PC-3 (cell line): ENCODE measurements at regions not wholly inside any gene's neighbourhood (a gene's known extent, or its start where the extent isn't known, plus 50 kb on each side); places are given as distances from the start of the nearest gene placed in this dataset.
"Not testable (repeated sequence)": the region's sequence is repeated elsewhere in the genome, so short reads cannot be mapped to it uniquely, and the experiment has no call there.

Experiments
- ATAC-seq: fragments of 200-7000 bp; cut with Tn5 transposase; 2 replicates; pipeline ENCODE4 v1.9.1; 2020; ENCODE audit warnings: mild to moderate bottlenecking, moderate library complexity
- BruUV-seq: library from RNA; stranded (reverse); fragments of 400-500 nt; replicated peaks from 2 replicates; lab custom pipeline; 2021; lab: Mats Ljungman, UMichigan
- CTCF ChIA-PET: fragments of 300-600 bp; sonication (Branson Sonifier 250); formaldehyde crosslinking; loops from one replicate; lab custom pipeline; 2022; ENCODE audit warnings: antibody characterized with exemption; lab: Charles Lee
- POLR2A ChIA-PET: fragments of 300-600 bp; sonication (Branson Sonifier 250); formaldehyde crosslinking; loops from one replicate; lab custom pipeline; 2022; ENCODE audit warnings: antibody characterized with exemption; ENCODE audit not compliant: unreplicated experiment; lab: Charles Lee
- DNase-seq: peaks from one replicate; pipeline ENCODE4 v3.0.0-alpha.2; 2015
- H2AFZ ChIP-seq: fragments of 300-600 bp; sonication (generic); 2 replicates; pipeline ENCODE4 v1.6.0; 2016; ENCODE audit warnings: antibody characterized with exemption, low read length
- H3F3A ChIP-seq: fragments of 300-600 bp; sonication (generic); one replicate; pipeline ENCODE4 v1.6.0; 2017; ENCODE audit warnings: antibody characterized with exemption, low read length, control low read depth, mild to moderate bottlenecking; ENCODE audit not compliant: unreplicated experiment
- H3K27ac ChIP-seq: fragments of 300-600 bp; sonication (generic); 2 replicates; pipeline ENCODE4 v1.5.1; 2016; ENCODE audit warnings: mild to moderate bottlenecking, low read length
- H3K27me3 ChIP-seq: fragments of 300-600 bp; sonication (generic); 2 replicates; pipeline ENCODE4 v1.6.1; 2016; ENCODE audit warnings: low read length, mixed read lengths
- H3K36me3 ChIP-seq: fragments of 300-600 bp; sonication (generic); 2 replicates; pipeline ENCODE4 v1.6.1; 2016; ENCODE audit warnings: low read depth, mixed run types, low read length, mixed read lengths
- H3K4me1 ChIP-seq: fragments of 300-600 bp; sonication (generic); 2 replicates; pipeline ENCODE4 v1.5.1; 2016; ENCODE audit warnings: low read length; ENCODE audit not compliant: insufficient read depth
- H3K4me2 ChIP-seq: fragments of 300-600 bp; sonication (generic); 2 replicates; pipeline ENCODE4 v1.6.0; 2016; ENCODE audit warnings: low read length
- H3K4me3 ChIP-seq: fragments of 300-600 bp; sonication (generic); 2 replicates; pipeline ENCODE4 v1.5.1; 2016; ENCODE audit warnings: mild to moderate bottlenecking, low read length, mixed read lengths
- H3K79me2 ChIP-seq: fragments of 300-600 bp; sonication (generic); 2 replicates; pipeline ENCODE4 v1.6.1; 2017; ENCODE audit warnings: low read length, mixed read lengths
- H3K9ac ChIP-seq: fragments of 300-600 bp; sonication (generic); 2 replicates; pipeline ENCODE4 v1.6.0; 2016; ENCODE audit warnings: mild to moderate bottlenecking, low read length
- H3K9me2 ChIP-seq: fragments of 300-600 bp; sonication (generic); replicated peaks from 2 replicates; pipeline ENCODE4 v1.6.1; 2016; ENCODE audit warnings: mixed run types, low read length, mixed read lengths
- H3K9me3 ChIP-seq: fragments of 300-600 bp; sonication (generic); 2 replicates; pipeline ENCODE4 v1.6.1; 2016; ENCODE audit warnings: low read length, mixed read lengths
- H4K20me1 ChIP-seq: fragments of 300-600 bp; sonication (generic); 2 replicates; pipeline ENCODE4 v1.6.1; 2016; ENCODE audit warnings: low read length, mixed read lengths
- EZH2 ChIP-seq: fragments of 300-600 bp; sonication (generic); IDR thresholded peaks from one replicate; pipeline ENCODE4 v1.6.1; 2017; ENCODE audit warnings: antibody characterized with exemption, mild to moderate bottlenecking, low read length; ENCODE audit not compliant: unreplicated experiment
- EZH2phosphoT487 ChIP-seq: fragments of 300-600 bp; sonication (generic); IDR thresholded peaks from 2 replicates; pipeline ENCODE4 v1.6.1; 2018; ENCODE audit warnings: mild to moderate bottlenecking, antibody characterized with exemption, low read length, borderline replicate concordance
- intact Hi-C: fragments of 100-400 bp; cut with micrococcal nuclease; formaldehyde crosslinking; loops from 2 replicates; pipeline ENCODE4 v1.9.0; 2023
- TF ChIP-seq, protein P1 (sequence below): fragments of 300-600 bp; sonication (generic); conservative IDR thresholded peaks from 2 replicates; pipeline ENCODE4 v1.5.1; 2017; ENCODE audit warnings: antibody characterized with exemption, low read depth, mild to moderate bottlenecking, low read length

DNA sequence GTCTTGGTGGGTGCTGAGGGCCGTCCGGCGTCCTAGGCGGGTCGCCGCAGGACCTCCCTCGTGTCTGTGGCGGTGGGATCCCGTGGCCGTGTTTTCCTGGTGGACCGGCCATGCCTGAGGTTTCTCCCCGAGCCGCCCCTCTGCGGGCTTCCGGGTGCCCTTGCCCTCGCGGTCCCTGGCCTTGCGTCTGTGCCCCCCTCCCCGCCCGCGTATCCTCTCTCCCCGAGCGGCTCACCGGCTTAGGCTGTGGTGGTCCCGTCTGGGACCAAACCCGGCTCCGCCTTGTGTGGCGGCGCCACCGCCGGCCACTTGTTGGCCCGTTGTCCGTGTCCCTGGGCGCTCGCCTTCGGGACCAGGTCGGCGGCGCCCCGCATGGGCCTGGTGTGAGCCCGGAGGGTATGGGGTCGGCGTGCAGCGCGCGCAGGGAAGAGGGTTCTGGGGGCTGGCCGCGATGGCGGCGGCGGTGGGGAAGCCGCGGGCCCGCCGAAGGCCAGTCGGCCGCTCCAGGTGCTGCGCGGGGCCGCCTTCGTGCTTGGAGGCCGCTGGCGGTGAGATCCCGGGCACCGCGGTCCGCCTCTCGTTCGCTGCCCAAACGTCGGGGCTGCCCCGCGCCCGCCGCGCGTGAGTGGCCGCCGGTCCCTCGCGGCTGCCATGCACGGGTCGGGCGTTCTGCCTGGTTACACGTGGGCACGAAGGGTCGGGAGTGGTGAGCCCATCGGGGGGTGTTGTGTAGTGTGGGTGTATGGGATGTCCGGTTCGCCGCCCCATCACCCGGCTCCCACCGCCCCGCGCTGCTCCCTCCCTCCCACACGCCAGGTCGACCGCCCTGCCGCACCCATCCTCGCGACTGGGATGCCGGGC lies 3899.1 kb upstream of the OR11H1 start:
- Histone ChIP-seq H3K9ac (no peak overlapping the region), H3K27ac (no peak overlapping the region), H3K4me2 (no peak overlapping the region), H3K27me3 (no peaks in the 10 kb centered on the region), H3K9me3 (peaks cover 40% of the 10 kb centered on the region), H3K36me3 (no peaks in the 10 kb centered on the region), H2AFZ (no peak overlapping the region), H3F3A (no peaks in the 10 kb centered on the region), H4K20me1 (no peaks in the 10 kb centered on the region), H3K4me3 (no peak overlapping the region), H3K4me1 (no peaks in the 10 kb centered on the region), H3K9me2 (no peaks in the 10 kb centered on the region), H3K79me2 (no peaks in the 10 kb centered on the region)
- DNase-seq (no peak), ATAC-seq (no peak)
- CTCF ChIA-PET, result no interaction called here
- POLR2A ChIA-PET, result no interaction called here
- TF ChIP-seq EZH2 (no peak), EZH2phosphoT487 (no peak)
- TF ChIP-seq, protein P1, sequence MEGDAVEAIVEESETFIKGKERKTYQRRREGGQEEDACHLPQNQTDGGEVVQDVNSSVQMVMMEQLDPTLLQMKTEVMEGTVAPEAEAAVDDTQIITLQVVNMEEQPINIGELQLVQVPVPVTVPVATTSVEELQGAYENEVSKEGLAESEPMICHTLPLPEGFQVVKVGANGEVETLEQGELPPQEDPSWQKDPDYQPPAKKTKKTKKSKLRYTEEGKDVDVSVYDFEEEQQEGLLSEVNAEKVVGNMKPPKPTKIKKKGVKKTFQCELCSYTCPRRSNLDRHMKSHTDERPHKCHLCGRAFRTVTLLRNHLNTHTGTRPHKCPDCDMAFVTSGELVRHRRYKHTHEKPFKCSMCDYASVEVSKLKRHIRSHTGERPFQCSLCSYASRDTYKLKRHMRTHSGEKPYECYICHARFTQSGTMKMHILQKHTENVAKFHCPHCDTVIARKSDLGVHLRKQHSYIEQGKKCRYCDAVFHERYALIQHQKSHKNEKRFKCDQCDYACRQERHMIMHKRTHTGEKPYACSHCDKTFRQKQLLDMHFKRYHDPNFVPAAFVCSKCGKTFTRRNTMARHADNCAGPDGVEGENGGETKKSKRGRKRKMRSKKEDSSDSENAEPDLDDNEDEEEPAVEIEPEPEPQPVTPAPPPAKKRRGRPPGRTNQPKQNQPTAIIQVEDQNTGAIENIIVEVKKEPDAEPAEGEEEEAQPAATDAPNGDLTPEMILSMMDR, result no peak
- no TSS peak for BruUV-seq
- intact Hi-C loops, result no loop called here

DNA sequence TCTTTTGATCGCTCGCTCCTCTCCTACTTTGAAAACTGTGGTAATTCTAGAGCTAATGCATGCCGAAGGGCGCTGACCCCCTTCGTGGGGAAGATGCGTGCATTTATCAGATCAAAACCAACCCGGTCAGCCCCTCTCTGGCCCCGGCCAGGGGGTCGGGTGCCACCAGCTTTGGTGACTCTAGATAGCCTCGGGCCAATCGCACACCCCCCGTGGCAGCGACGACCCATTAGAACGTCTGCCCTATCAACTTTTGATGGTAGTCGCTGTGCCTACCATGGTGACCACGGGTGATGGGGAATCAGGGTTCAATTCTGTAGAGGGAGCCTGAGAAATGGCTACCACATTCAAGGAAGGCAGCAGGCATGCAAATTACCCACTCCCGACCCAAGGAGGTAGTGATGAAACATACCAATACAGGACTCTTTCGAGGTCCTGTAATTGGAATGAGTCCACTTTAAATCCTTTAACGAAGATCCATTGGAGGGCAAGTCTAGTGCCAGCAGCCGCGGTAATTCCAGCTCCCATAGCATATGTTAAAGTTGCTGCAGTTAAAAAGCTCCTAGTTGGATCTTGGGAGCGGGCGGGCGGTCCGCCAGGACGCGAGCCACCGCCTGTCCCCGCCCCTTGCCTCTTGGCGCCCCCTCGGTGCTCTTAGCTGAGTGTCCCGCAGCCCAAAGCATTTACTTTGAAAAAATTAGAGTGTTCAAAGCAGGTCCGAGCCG lies 3898.2 kb upstream of the OR11H1 start:
- H3K9me3 ChIP-seq, result peaks cover 33% of the 10 kb centered on the region
- CTCF ChIA-PET, result no interaction called here
- no peak overlapping the region for H2AFZ ChIP-seq
- no peaks in the 10 kb centered on the region for H3K36me3 ChIP-seq
- H3K4me3 ChIP-seq, result no peak overlapping the region
- DNase-seq (no peak), ATAC-seq (no peak)
- H3K4me2 ChIP-seq, result no peak overlapping the region
- no peaks in the 10 kb centered on the region for H4K20me1 ChIP-seq
- H3F3A ChIP-seq, result no peaks in the 10 kb centered on the region
- H3K9ac ChIP-seq, result no peak overlapping the region
- POLR2A ChIA-PET, result no interaction called here
- no peak for TF ChIP-seq EZH2phosphoT487
- TF ChIP-seq, protein P1, result no peak
- TF ChIP-seq EZH2, result no peak
- H3K9me2 ChIP-seq, result no peaks in the 10 kb centered on the region
- intact Hi-C loops, result no loop called here
- BruUV-seq, result no TSS peak
- no peaks in the 10 kb centered on the region for H3K27me3 ChIP-seq
- H3K79me2 ChIP-seq, result no peaks in the 10 kb centered on the region
- H3K27ac ChIP-seq, result no peak overlapping the region
- no peaks in the 10 kb centered on the region for H3K4me1 ChIP-seq

DNA sequence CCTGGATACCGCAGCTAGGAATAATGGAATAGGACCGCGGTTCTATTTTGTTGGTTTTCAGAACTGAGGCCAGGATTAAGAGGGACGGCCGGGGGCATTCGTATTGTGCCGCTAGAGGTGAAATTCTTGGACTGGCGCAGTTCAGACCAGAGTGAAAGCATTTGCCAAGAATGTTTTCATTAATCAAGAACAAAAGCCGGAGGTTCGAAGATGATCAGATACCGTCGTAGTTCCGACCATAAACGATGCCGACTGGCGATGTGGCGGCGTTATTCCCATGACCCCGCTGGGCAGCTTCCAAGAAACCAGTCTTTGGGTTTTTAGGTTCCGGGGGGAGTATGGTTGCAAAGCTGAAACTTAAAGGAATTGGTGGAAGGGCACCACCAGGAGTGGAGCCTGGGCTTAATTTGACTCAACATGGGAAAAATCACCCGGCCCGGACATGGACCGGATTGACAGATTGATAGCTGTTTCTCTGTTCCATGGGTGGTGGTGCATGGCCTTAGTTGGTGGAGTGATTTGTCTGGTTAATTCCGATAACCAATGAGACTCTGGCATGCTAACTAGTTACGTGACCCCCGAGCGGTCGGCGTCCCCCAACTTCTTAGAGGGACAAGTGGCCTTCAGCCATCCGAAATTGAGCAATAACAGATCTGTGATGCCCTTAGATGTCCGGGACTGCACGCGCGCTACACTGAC lies 3897.5 kb upstream of the OR11H1 start:
- H3F3A ChIP-seq, H3K36me3 ChIP-seq, H3K4me2 ChIP-seq, H3K27me3 ChIP-seq, H4K20me1 ChIP-seq, DNase-seq, H3K9me2 ChIP-seq, H3K4me1 ChIP-seq, CTCF ChIA-PET, H3K79me2 ChIP-seq, ATAC-seq, POLR2A ChIA-PET, H2AFZ ChIP-seq, H3K4me3 ChIP-seq, intact Hi-C loops, BruUV-seq, H3K27ac ChIP-seq, H3K9ac ChIP-seq: not testable (repeated sequence)
- peaks cover 33% of the 10 kb centered on the region for H3K9me3 ChIP-seq
